HTR-8/SVneo (cell line): ENCODE measurements at regions not wholly inside any gene's neighbourhood (a gene's known extent, or its start where the extent isn't known, plus 50 kb on each side); places are given as distances from the start of the nearest gene placed in this dataset.
"Not testable (repeated sequence)": the region's sequence is repeated elsewhere in the genome, so short reads cannot be mapped to it uniquely, and the experiment has no call there.

Source experiments
- DNase-seq: peaks from one replicate; pipeline ENCODE4 v3.0.0; 2011; ENCODE audit warnings: low spot score, mixed read lengths; ENCODE audit not compliant: insufficient read length
- FAIRE-seq: peaks from 2 replicates; lab custom pipeline; 2011; peaks lifted over from hg19 to GRCh38; lab: Jason Lieb, UNC

GRCh38 chr18:60873708-60874107 lies 459.5 kb upstream of the CDH20 start:
- FAIRE-seq, result no peak

GRCh38 chr18:60875957-60876507 lies 457.2 kb upstream of the CDH20 start:
- DNase-seq (no peak), FAIRE-seq (no peak)

More at GRCh38 chr18:60873708-60874107, 459.5 kb upstream of the CDH20 start:
- DNase-seq, result no peak

- FAIRE-seq (no peak), DNase-seq (no peak)
Measured at GRCh38 chr18:60880184-60880583, 453.0 kb upstream of the CDH20 start.

GRCh38 chr18:60883587-60883986 lies 449.6 kb upstream of the CDH20 start:
- DNase-seq, result no peak
- FAIRE-seq, result no peak

GRCh38 chr18:60888071-60888624 lies 445.1 kb upstream of the CDH20 start:
- FAIRE-seq (no peak), DNase-seq (no peak)

- FAIRE-seq, result no peak
- no peak for DNase-seq
Measured at GRCh38 chr18:60889442-60889841, 443.8 kb upstream of the CDH20 start.

- DNase-seq, result no peak
- FAIRE-seq, result no peak
Measured at GRCh38 chr18:60891936-60892335, 441.3 kb upstream of the CDH20 start.

GRCh38 chr18:60892441-60892840 lies 440.8 kb upstream of the CDH20 start:
- no peak for DNase-seq
- no peak for FAIRE-seq

GRCh38 chr18:60892855-60893254 lies 440.4 kb upstream of the CDH20 start:
- FAIRE-seq (no peak), DNase-seq (no peak)

- no peak for DNase-seq
- FAIRE-seq, result no peak
Measured at GRCh38 chr18:60893355-60894097, 439.7 kb upstream of the CDH20 start.

GRCh38 chr18:60894254-60894945 lies 438.8 kb upstream of the CDH20 start:
- DNase-seq (no peak), FAIRE-seq (no peak)

GRCh38 chr18:60895181-60895580 lies 438.0 kb upstream of the CDH20 start:
- FAIRE-seq, result no peak

GRCh38 chr18:60898111-60898510 lies 435.1 kb upstream of the CDH20 start:
- DNase-seq (no peak), FAIRE-seq (no peak)

More at GRCh38 chr18:60895181-60895580, 438.0 kb upstream of the CDH20 start:
- no peak for DNase-seq

- FAIRE-seq, result no peak
Measured at GRCh38 chr18:60905699-60906098, 427.5 kb upstream of the CDH20 start.

GRCh38 chr18:60910534-60910933 lies 422.7 kb upstream of the CDH20 start:
- DNase-seq (no peak), FAIRE-seq (no peak)

More at GRCh38 chr18:60905699-60906098, 427.5 kb upstream of the CDH20 start:
- DNase-seq, result no peak

- no peak for DNase-seq
- FAIRE-seq, result no peak
Measured at GRCh38 chr18:60911504-60911903, 421.7 kb upstream of the CDH20 start.

- DNase-seq (no peak), FAIRE-seq (no peak)
Measured at GRCh38 chr18:60915160-60915559, 418.1 kb upstream of the CDH20 start.

GRCh38 chr18:60918862-60919261 lies 414.4 kb upstream of the CDH20 start:
- FAIRE-seq, result not testable (repeated sequence)

GRCh38 chr18:60925892-60926291 lies 407.3 kb upstream of the CDH20 start:
- FAIRE-seq, result no peak

More at GRCh38 chr18:60918862-60919261, 414.4 kb upstream of the CDH20 start:
- DNase-seq, result not testable (repeated sequence)

GRCh38 chr18:60929966-60930365 lies 403.3 kb upstream of the CDH20 start:
- FAIRE-seq (no peak), DNase-seq (no peak)

More at GRCh38 chr18:60925892-60926291, 407.3 kb upstream of the CDH20 start:
- DNase-seq, result no peak
